ENCODE measurements at regions not wholly inside any gene's neighbourhood (a gene's known extent, or its start where the extent isn't known, plus 50 kb on each side); places are given as distances from the start of the nearest gene placed in this dataset.

GRCh38 chr16:13478991-13479390, 441.0 kb upstream of the ERCC4 start:
- no peak for TF ChIP-seq IRF3 (IDR thresholded peaks at IDR 0.05; ENCODE audit: low read depth, low read length)
- no peak for TF ChIP-seq GABPA (IDR thresholded peaks at IDR 0.05; ENCODE audit: low read depth)
- TF ChIP-seq RXRA (IDR thresholded peaks at IDR 0.05; ENCODE audit: borderline replicate concordance, low read depth): no peak
- no peak for TF ChIP-seq SMC3 (IDR thresholded peaks at IDR 0.05; ENCODE audit: low read depth, low read length)
- no peak for TF ChIP-seq RCOR1 (IDR thresholded peaks at IDR 0.05; ENCODE audit: low read length)
- no peak for TF ChIP-seq USF2 (IDR thresholded peaks at IDR 0.05; ENCODE audit: borderline replicate concordance, low read depth, low read length)
- no peak for TF ChIP-seq FOXM1 (IDR thresholded peaks at IDR 0.05; ENCODE audit: low read depth)
- no peak for TF ChIP-seq JUND (IDR thresholded peaks at IDR 0.05)
- no peak for TF ChIP-seq USF1 (IDR thresholded peaks at IDR 0.05; ENCODE audit: borderline replicate concordance, low read depth)
- TF ChIP-seq ELF1 (IDR thresholded peaks at IDR 0.05): no peak
- TF ChIP-seq CHD2 (IDR thresholded peaks at IDR 0.05; ENCODE audit: low read length, partially characterized antibody): no peak
- TF ChIP-seq FOXJ3 (CRISPR knock-in tag; IDR thresholded peaks at IDR 0.05): no peak
- TF ChIP-seq EZH2phosphoT487 (IDR thresholded peaks at IDR 0.05; ENCODE audit: borderline replicate concordance, low read depth): no peak
- Histone ChIP-seq H3K9me2 (no peaks in the 10 kb centered on the region), H2AFZ (ENCODE audit: low read depth) (no peak overlapping the region), H3K27ac (ENCODE audit: low read depth in 2 of 2, low read length in 1 of 2) (no peak overlapping the region), H3K79me2 (ENCODE audit: insufficient read depth) (no peaks in the 10 kb centered on the region), H3K9ac (no peak overlapping the region), H3K4me1 (ENCODE audit: control insufficient read depth in 1 of 2, insufficient read depth in 2 of 2, low read depth in 1 of 2, low read length in 1 of 2) (no peaks in the 10 kb centered on the region), H3K27me3 (ENCODE audit: insufficient read depth) (no peaks in the 10 kb centered on the region), H3K4me3 (ENCODE audit: low read depth in 2 of 2, low read length in 1 of 2) (no peak overlapping the region), H3K9me3 (no peaks in the 10 kb centered on the region), H3F3A (replicated peaks; ENCODE audit: insufficient read depth) (no peaks in the 10 kb centered on the region), H3K36me3 (replicated peaks in 1 of 2; ENCODE audit: control insufficient read depth in 1 of 2, insufficient read depth in 2 of 2, low read length in 1 of 2) (no peaks in the 10 kb centered on the region), H3K4me2 (no peak overlapping the region), H4K20me1 (ENCODE audit: insufficient read depth) (no peaks in the 10 kb centered on the region)
- 10% methylated on average over 4 of the region's 4 CpGs for WGBS (ENCODE audit: low lambda C conversion rate)
- ChIA-PET CTCF (no interaction called here), POLR2A (no interaction called here)
- no peak for DNase-seq

- Histone ChIP-seq H3K9me3 (no peaks in the 10 kb centered on the region), H3K79me2 (ENCODE audit: insufficient read depth) (no peaks in the 10 kb centered on the region), H3F3A (replicated peaks; ENCODE audit: insufficient read depth) (no peaks in the 10 kb centered on the region), H3K9ac (no peak overlapping the region), H2AFZ (ENCODE audit: low read depth) (no peak overlapping the region), H3K27me3 (ENCODE audit: insufficient read depth) (no peaks in the 10 kb centered on the region), H4K20me1 (ENCODE audit: insufficient read depth) (no peaks in the 10 kb centered on the region), H3K9me2 (no peaks in the 10 kb centered on the region), H3K4me1 (ENCODE audit: control insufficient read depth in 1 of 2, insufficient read depth in 2 of 2, low read depth in 1 of 2, low read length in 1 of 2) (no peaks in the 10 kb centered on the region), H3K4me2 (no peak overlapping the region), H3K36me3 (replicated peaks in 1 of 2; ENCODE audit: control insufficient read depth in 1 of 2, insufficient read depth in 2 of 2, low read length in 1 of 2) (no peaks in the 10 kb centered on the region), H3K27ac (ENCODE audit: low read depth in 2 of 2, low read length in 1 of 2) (no peak overlapping the region), H3K4me3 (ENCODE audit: low read depth in 2 of 2, low read length in 1 of 2) (no peak overlapping the region)
- no peak for DNase-seq
- WGBS (ENCODE audit: low lambda C conversion rate): 36% methylated on average over 7 of the region's 7 CpGs
- no peak for TF ChIP-seq NFIC (IDR thresholded peaks at IDR 0.05; ENCODE audit: borderline replicate concordance)
- TF ChIP-seq SIN3A (IDR thresholded peaks at IDR 0.05; ENCODE audit: borderline replicate concordance, low read depth, low read length): no peak
- TF ChIP-seq ZBTB33 (IDR thresholded peaks at IDR 0.05; ENCODE audit: borderline replicate concordance, low read depth): no peak
- ChIA-PET CTCF (interaction anchor here (1.4 kb wide), 1 partner anchor 25 kb away, joined by 4 read pairs; no protein-coding TSS in a partner anchor), POLR2A (no interaction called here)
Measured at GRCh38 chr16:13479549-13479948, 440.4 kb upstream of the ERCC4 start.

Measured in SK-N-SH (cell line).